ENCODE measurements at regions not wholly inside any gene's neighbourhood (a gene's known extent, or its start where the extent isn't known, plus 50 kb on each side); places are given as distances from the start of the nearest gene placed in this dataset.
A peak's percentile ranks its signal among the peaks of the same experiment; 100 is the strongest.

DNA sequence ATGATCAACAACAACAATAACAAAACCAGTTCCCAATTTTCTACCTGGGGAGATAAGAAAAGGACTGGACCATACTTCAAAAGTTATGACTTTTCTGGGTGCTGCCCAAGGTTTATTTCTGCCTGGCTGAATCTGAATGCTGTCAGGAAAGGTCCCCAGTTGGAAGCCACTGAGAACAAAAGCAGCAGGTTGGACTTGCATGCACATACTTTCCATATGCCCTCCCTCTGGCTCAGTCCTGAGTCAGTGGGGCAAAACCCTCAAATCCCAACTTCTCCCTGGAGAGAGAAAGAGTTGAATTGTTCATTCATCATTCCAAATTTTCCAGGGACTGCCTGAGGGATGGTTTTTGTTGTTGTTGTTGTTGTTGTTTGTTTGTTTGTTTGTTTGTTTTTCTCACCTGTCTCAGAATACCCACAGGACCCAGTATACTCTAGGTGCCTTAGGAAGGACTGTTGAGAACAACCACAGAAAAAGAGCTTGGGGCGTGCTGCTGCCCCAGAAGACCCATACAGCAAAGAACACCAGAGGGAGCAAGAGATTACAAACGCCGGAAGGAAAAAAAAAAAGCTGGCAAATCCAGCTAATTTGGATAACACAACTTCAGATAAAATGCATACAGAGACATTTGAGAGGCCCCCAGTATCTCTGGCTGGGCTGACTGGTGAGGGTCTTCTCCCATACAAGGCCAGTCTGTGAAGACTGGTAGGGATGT, 138.9 kb upstream of the INPP4B start:
- no CpG with 5 or more reads among the region's 3 CpGs for WGBS (ENCODE audit: insufficient coverage)
- Histone ChIP-seq H3K4me3 (ENCODE audit: low read depth, low read length) (no peak overlapping the region), H3K36me3 (ENCODE audit: control insufficient read depth, insufficient read depth, low read length) (no peaks in the 10 kb centered on the region), H3K4me1 (ENCODE audit: control insufficient read depth, insufficient read depth, low read length) (no peaks in the 10 kb centered on the region), H3K27ac (ENCODE audit: low read depth, low read length) (no peak overlapping the region), H3K9me3 (ENCODE audit: control insufficient read depth, insufficient read depth, low read length) (no peaks in the 10 kb centered on the region), H3K27me3 (ENCODE audit: control insufficient read depth, insufficient read depth, low read length) (no peaks in the 10 kb centered on the region)
- DNase-seq (ENCODE audit: low read depth in 4 of 6, low spot score in 6 of 6), result no peak

DNA sequence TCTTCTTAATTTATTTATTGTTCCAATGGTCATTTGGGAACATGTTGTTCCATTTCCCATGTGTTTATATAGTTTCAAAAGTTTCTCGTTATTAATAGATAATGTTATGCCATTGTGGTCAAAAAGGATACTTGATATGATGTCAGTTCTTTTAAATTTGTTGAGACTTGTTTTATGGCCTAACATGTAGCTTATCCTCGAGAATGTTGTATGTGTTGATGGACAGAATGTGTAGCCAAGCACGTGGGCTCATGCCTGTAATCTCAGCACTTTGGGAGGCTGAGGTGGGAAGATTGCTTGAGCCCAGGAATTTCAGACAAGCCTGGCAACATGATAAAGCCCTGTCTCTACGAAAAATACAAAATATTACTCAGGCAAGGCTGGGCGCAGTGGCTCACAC, 168.5 kb upstream of the USP38 start:
- WGBS (ENCODE audit: insufficient coverage), result no CpG with 5 or more reads among the region's 5 CpGs
- Histone ChIP-seq H3K27me3 (ENCODE audit: control insufficient read depth, insufficient read depth, low read length) (no peaks in the 10 kb centered on the region), H3K27ac (ENCODE audit: low read depth, low read length) (no peak overlapping the region), H3K4me3 (ENCODE audit: low read depth, low read length) (no peak overlapping the region), H3K36me3 (ENCODE audit: control insufficient read depth, insufficient read depth, low read length) (no peaks in the 10 kb centered on the region), H3K9me3 (ENCODE audit: control insufficient read depth, insufficient read depth, low read length) (peaks cover 2% of the 10 kb centered on the region), H3K4me1 (ENCODE audit: control insufficient read depth, insufficient read depth, low read length) (no peaks in the 10 kb centered on the region)
- no peak for DNase-seq (ENCODE audit: low read depth in 4 of 6, low spot score in 6 of 6)

DNA sequence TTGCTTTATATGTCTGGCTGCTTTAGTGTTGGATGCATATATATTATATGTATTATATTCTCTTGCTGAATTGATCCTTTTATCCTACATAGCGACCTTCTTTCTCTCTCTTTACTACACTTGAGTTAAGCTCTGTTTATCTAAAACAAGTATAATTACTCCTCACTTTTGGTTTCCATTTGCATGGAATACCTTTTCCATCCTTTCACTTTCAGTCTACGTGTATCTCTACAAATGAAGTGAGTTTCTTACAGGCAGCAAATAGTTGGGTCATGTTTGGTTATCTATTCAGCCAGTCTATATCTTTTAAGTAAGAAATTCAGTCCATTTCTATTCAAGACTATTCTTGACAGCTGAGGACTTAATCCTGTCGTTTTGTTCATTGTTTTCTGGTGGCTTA, 167.5 kb upstream of the USP38 start:
- no peaks in the 10 kb centered on the region for H3K27me3 ChIP-seq (ENCODE audit: control insufficient read depth, insufficient read depth, low read length)
- peaks cover 2% of the 10 kb centered on the region for H3K9me3 ChIP-seq (ENCODE audit: control insufficient read depth, insufficient read depth, low read length)
- H3K4me3 ChIP-seq (ENCODE audit: low read depth, low read length), result no peak overlapping the region
- H3K36me3 ChIP-seq (ENCODE audit: control insufficient read depth, insufficient read depth, low read length), result no peaks in the 10 kb centered on the region
- DNase-seq (ENCODE audit: low read depth in 4 of 6, low spot score in 6 of 6), result no peak
- H3K4me1 ChIP-seq (ENCODE audit: control insufficient read depth, insufficient read depth, low read length), result no peaks in the 10 kb centered on the region
- no CpG with 5 or more reads among the region's 3 CpGs for WGBS (ENCODE audit: insufficient coverage)
- no peak overlapping the region for H3K27ac ChIP-seq (ENCODE audit: low read depth, low read length)

DNA sequence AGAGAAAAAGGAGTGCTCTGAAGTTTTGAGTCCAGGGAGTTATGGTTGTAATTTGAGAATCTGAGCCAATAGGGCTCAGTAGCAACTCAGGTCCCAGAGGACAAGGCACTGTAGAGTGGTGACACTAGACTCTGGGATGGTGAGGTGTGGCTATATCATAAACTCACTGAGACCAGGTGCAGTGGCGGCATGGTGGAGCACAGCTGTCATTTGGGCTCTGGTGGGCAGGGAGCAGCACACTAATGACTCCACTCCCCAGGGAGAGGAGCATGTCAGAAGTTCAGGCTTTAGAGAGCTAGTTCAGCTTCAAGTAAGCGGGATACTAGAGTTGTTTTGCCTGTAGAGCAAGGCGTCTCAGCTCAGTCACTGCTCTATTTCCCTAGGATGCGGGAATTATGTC, 165.4 kb upstream of the USP38 start:
- Histone ChIP-seq H3K27me3 (ENCODE audit: control insufficient read depth, insufficient read depth, low read length) (no peaks in the 10 kb centered on the region), H3K9me3 (ENCODE audit: control insufficient read depth, insufficient read depth, low read length) (peaks cover 2% of the 10 kb centered on the region), H3K4me1 (ENCODE audit: control insufficient read depth, insufficient read depth, low read length) (no peaks in the 10 kb centered on the region), H3K4me3 (ENCODE audit: low read depth, low read length) (no peak overlapping the region), H3K27ac (ENCODE audit: low read depth, low read length) (no peak overlapping the region), H3K36me3 (ENCODE audit: control insufficient read depth, insufficient read depth, low read length) (no peaks in the 10 kb centered on the region)
- no peak for DNase-seq (ENCODE audit: low read depth in 4 of 6, low spot score in 6 of 6)
- 94% methylated on average over 4 of the region's 4 CpGs for WGBS (ENCODE audit: insufficient coverage)

DNA sequence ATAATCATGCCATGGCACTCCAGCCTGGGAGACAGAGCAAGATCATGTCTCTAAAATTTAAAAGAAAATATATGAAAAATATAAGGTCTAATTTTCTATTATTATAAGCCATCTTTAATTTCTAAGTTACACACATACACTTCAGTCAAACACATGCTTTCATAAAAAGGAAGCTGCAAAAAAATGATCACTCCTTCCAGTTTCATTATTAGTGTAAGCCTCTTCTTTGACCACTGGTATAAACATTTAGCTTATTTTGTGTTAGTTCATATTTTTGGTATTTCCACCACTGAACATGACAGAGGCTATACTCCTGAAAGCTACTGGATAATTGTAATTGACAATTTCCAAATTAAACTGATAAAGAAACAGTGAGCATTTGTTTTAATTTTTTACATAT, 163.3 kb upstream of the USP38 start:
- DNase-seq (ENCODE audit: low read depth in 4 of 6, low spot score in 6 of 6), result no peak
- Histone ChIP-seq H3K4me1 (ENCODE audit: control insufficient read depth, insufficient read depth, low read length) (no peaks in the 10 kb centered on the region), H3K27ac (ENCODE audit: low read depth, low read length) (no peak overlapping the region), H3K4me3 (ENCODE audit: low read depth, low read length) (no peak overlapping the region), H3K36me3 (ENCODE audit: control insufficient read depth, insufficient read depth, low read length) (no peaks in the 10 kb centered on the region), H3K27me3 (ENCODE audit: control insufficient read depth, insufficient read depth, low read length) (no peaks in the 10 kb centered on the region), H3K9me3 (ENCODE audit: control insufficient read depth, insufficient read depth, low read length) (peaks cover 2% of the 10 kb centered on the region)

DNA sequence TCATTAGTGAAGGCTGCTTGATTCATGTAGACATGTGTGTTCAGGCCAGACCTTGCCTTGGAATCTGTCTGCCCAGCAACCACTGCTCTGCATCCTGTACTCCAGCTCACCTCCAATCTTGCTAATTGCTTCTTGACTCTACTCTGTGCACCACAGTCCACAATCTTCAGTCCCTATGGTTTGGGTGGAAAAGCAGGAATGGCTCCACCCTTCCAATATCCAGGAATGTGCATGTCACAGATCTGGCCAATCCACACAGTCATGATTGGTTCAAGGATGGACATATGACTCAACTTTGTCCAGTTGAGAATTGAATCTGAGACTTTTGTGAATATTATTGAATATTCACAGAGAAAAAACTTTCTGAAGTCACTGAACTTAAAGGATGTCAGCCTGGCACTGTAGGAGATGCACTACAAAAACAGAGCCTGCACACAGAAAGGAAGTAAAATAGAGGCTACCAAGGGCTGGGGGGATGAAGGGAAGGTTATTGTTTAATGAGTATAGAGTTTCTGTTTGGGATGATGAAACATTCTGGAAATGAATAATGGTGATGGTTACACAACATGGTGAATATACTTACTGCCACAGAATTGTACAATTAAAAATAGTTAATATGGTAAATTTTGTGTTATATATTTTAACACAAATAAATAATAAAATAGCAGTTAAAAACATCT, 161.3 kb upstream of the USP38 start:
- H3K27me3 ChIP-seq (ENCODE audit: control insufficient read depth, insufficient read depth, low read length), result no peaks in the 10 kb centered on the region
- no peaks in the 10 kb centered on the region for H3K36me3 ChIP-seq (ENCODE audit: control insufficient read depth, insufficient read depth, low read length)
- no peaks in the 10 kb centered on the region for H3K4me1 ChIP-seq (ENCODE audit: control insufficient read depth, insufficient read depth, low read length)
- no peak for DNase-seq (ENCODE audit: low read depth in 4 of 6, low spot score in 6 of 6)
- H3K4me3 ChIP-seq (ENCODE audit: low read depth, low read length), result no peak overlapping the region
- no peak overlapping the region for H3K27ac ChIP-seq (ENCODE audit: low read depth, low read length)
- H3K9me3 ChIP-seq (ENCODE audit: control insufficient read depth, insufficient read depth, low read length), result peaks cover 2% of the 10 kb centered on the region

DNA sequence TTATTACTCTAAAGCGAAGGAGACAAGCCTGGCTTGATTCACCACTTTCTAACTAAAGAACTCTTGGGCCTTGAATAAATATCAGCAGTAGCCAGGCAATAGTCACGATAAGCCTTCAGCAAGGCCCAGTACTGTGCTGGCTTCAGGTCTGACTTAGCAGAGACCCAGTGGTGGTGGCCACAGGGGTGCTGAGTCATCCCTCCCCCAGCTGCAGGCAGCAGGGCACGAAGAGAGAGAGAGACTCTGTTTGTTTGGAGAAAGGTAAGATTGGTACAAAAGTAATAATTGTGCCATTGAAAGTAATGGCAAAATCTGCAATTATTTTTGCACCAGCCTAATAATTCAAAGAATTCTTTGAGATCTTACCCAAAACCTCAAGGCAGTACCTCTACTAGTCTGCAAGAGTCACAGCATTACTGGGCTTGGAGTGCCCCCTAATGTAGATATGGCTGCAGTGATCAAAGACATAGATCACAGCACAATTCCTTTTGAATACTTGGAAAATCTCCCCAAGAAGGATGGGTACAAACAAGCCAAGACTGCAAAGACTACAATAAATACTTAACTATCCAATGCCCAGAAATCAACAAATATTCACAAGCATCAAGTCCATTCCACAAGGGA, 159.5 kb upstream of the USP38 start:
- Histone ChIP-seq H3K27me3 (ENCODE audit: control insufficient read depth, insufficient read depth, low read length) (no peaks in the 10 kb centered on the region), H3K4me1 (ENCODE audit: control insufficient read depth, insufficient read depth, low read length) (no peaks in the 10 kb centered on the region), H3K4me3 (ENCODE audit: low read depth, low read length) (no peak overlapping the region), H3K9me3 (ENCODE audit: control insufficient read depth, insufficient read depth, low read length) (peaks cover 6% of the 10 kb centered on the region), H3K36me3 (ENCODE audit: control insufficient read depth, insufficient read depth, low read length) (no peaks in the 10 kb centered on the region), H3K27ac (ENCODE audit: low read depth, low read length) (no peak overlapping the region)
- 83% methylated on average over 2 of the region's 3 CpGs for WGBS (ENCODE audit: insufficient coverage)
- DNase-seq (ENCODE audit: low read depth in 4 of 6, low spot score in 6 of 6), result peak in 3 of 6 donors; percentile 1 to 43 (median 28)

DNA sequence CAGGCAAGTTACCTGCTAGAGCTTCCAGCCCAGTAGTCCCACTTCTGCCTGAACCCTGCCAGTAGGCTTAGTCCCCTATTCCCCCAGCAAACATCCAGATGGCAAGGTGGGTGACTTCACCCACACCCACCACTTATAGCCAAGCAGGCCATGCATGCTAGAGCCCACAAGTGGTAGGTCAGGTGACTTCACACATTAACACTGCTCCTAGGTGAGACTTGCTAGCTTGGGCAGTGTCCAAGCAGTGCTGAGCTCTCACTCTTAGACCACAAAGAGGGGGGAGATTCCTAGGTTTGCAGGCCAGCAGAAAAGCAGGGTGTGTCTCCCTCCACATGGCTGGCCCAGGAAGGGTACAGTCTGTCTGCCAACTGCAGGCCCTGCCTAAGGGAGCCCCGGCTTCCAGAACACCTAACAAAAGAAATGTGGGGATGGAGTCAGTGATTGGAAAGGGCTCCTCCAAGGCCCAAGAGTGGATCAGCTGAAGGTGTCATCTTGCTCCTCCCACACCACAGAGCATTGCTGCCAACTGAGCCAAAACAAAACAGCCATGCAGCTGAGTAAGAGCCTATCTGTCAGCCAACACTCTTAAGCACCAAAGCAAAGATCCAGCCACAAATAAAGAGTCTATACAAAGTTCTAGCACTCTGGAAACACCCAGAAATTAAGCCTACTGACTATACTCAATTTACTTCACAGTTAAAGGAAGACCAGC, 158.1 kb upstream of the USP38 start:
- no peak overlapping the region for H3K4me3 ChIP-seq (ENCODE audit: low read depth, low read length)
- no peak overlapping the region for H3K27ac ChIP-seq (ENCODE audit: low read depth, low read length)
- DNase-seq (ENCODE audit: low read depth in 4 of 6, low spot score in 6 of 6), result no peak
- no peaks in the 10 kb centered on the region for H3K27me3 ChIP-seq (ENCODE audit: control insufficient read depth, insufficient read depth, low read length)
- WGBS (ENCODE audit: insufficient coverage), result no CpG with 5 or more reads among the region's 1 CpG
- peaks cover 6% of the 10 kb centered on the region for H3K9me3 ChIP-seq (ENCODE audit: control insufficient read depth, insufficient read depth, low read length)
- H3K4me1 ChIP-seq (ENCODE audit: control insufficient read depth, insufficient read depth, low read length), result no peaks in the 10 kb centered on the region
- H3K36me3 ChIP-seq (ENCODE audit: control insufficient read depth, insufficient read depth, low read length), result no peaks in the 10 kb centered on the region

DNA sequence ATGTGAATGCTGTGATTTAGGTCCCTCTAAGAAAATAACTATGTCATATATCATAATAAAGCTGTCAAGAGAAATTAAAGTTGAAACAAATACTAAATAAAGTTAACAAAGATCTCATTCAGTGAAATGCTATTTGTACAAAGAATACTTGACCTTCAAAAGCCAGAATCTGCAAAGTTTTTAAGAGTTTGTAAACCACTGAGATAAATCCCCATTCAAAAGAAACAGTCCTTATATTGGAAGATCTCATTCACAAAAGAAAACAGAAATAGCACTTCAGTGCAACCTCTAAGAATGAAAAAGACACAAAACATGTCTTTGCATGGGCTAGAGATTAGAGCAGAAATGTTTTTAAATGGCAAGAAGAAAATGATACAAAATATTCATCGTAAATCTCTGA, 149.1 kb upstream of the USP38 start:
- Histone ChIP-seq H3K4me3 (ENCODE audit: low read depth, low read length) (no peak overlapping the region), H3K36me3 (ENCODE audit: control insufficient read depth, insufficient read depth, low read length) (no peaks in the 10 kb centered on the region), H3K27ac (ENCODE audit: low read depth, low read length) (no peak overlapping the region), H3K4me1 (ENCODE audit: control insufficient read depth, insufficient read depth, low read length) (no peaks in the 10 kb centered on the region), H3K27me3 (ENCODE audit: control insufficient read depth, insufficient read depth, low read length) (no peaks in the 10 kb centered on the region), H3K9me3 (ENCODE audit: control insufficient read depth, insufficient read depth, low read length) (no peaks in the 10 kb centered on the region)
- WGBS (ENCODE audit: insufficient coverage), result no CpG with 5 or more reads among the region's 1 CpG
- no peak for DNase-seq (ENCODE audit: low read depth in 4 of 6, low spot score in 6 of 6)
